ENCODE measurements at regions not wholly inside any gene's neighbourhood (a gene's known extent, or its start where the extent isn't known, plus 50 kb on each side); places are given as distances from the start of the nearest gene placed in this dataset.
"Not testable (repeated sequence)": the region's sequence is repeated elsewhere in the genome, so short reads cannot be mapped to it uniquely, and the experiment has no call there.

DNA sequence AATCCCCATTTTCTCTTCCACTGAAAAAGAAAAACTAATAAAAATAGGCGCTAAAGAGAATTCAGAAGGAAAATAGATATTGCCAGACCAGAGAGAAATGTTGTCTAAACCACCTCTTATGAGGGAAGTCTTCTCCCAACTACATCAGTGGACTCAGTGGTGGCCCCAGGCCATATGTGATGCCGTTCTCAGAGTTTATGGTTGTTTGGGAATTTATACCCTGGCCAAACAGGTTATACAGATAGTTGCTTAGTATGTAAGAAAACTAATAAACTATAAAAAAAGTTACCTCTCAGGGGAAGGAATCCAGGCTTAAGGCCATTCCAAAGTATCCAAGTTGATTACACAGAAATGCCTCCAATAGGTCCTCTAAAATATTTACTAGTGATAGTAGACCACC, 103.4 kb upstream of the RBM19 start:
- DNase-seq (ENCODE audit: low spot score) = peak; percentile 84
- Histone ChIP-seq H3K4me3 (no peak overlapping the region), H3K4me1 (replicated peaks) (no peaks in the 10 kb centered on the region), H3K27me3 (replicated peaks; ENCODE audit: insufficient read depth) (no peaks in the 10 kb centered on the region), H3K27ac (peak overlapping the region; percentile 24 to 51), H3K9me3 (no peaks in the 10 kb centered on the region), H3K36me3 (no peaks in the 10 kb centered on the region)
- TF ChIP-seq POLR2AphosphoS5 (IDR thresholded peaks at IDR 0.05) = peak; percentile 91
- TF ChIP-seq, protein P1, sequence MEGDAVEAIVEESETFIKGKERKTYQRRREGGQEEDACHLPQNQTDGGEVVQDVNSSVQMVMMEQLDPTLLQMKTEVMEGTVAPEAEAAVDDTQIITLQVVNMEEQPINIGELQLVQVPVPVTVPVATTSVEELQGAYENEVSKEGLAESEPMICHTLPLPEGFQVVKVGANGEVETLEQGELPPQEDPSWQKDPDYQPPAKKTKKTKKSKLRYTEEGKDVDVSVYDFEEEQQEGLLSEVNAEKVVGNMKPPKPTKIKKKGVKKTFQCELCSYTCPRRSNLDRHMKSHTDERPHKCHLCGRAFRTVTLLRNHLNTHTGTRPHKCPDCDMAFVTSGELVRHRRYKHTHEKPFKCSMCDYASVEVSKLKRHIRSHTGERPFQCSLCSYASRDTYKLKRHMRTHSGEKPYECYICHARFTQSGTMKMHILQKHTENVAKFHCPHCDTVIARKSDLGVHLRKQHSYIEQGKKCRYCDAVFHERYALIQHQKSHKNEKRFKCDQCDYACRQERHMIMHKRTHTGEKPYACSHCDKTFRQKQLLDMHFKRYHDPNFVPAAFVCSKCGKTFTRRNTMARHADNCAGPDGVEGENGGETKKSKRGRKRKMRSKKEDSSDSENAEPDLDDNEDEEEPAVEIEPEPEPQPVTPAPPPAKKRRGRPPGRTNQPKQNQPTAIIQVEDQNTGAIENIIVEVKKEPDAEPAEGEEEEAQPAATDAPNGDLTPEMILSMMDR (IDR thresholded peaks at IDR 0.05) = no peak
- intact Hi-C loops (cut with DNase I) = no loop called here
- 32% methylated on average over 2 of the region's 2 CpGs for WGBS

DNA sequence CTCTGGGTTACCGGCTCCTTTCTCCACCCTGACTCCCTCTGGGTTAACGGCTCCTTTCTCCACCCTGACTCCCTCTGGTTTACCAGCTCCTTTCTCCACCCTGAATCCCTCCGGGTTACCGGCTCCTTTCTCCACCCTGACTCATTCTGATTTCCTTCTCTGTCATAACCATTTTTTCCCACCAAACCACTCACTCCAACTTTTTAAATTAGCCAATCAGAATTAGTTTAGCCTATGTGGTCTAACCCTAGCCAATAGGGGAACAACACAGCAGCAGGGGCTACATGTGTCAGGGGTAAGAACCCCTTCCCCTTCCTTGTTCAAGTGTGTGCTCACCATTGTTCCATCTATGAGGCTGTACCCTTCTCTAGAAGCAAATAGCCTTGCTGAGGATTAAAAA, 98.4 kb upstream of the RBM19 start:
- DNase-seq (ENCODE audit: low spot score) = no peak
- Histone ChIP-seq H3K4me1 (replicated peaks) (no peaks in the 10 kb centered on the region), H3K27ac (no peak overlapping the region), H3K9me3 (no peaks in the 10 kb centered on the region), H3K36me3 (no peaks in the 10 kb centered on the region), H3K4me3 (no peak overlapping the region), H3K27me3 (replicated peaks; ENCODE audit: insufficient read depth) (no peaks in the 10 kb centered on the region)
- WGBS = 50% methylated on average over 2 of the region's 4 CpGs
- TF ChIP-seq POLR2A (IDR thresholded peaks at IDR 0.05) (no peak), POLR2AphosphoS5 (IDR thresholded peaks at IDR 0.05) (no peak)
- TF ChIP-seq, protein P1 (IDR thresholded peaks at IDR 0.05) = no peak
- intact Hi-C loops (cut with DNase I) = no loop called here

DNA sequence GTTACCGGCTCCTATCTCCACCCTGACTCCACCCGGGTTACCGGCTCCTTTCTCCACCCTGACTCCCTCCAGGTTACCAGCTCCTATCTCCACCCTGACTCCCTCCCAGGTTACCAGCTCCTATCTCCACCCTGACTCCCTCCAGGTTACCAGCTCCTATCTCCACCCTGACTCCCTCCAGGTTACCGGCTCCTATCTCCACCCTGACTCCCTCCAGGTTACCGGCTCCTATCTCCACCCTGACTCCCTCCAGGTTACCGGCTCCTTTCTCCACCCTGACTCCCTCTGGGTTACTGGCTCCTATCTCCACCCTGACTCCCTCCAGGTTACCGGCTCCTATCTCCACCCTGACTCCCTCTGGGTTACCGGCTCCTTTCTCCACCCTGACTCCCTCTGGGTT, 97.9 kb upstream of the RBM19 start:
- DNase-seq (ENCODE audit: low spot score) = not testable (repeated sequence)

DNA sequence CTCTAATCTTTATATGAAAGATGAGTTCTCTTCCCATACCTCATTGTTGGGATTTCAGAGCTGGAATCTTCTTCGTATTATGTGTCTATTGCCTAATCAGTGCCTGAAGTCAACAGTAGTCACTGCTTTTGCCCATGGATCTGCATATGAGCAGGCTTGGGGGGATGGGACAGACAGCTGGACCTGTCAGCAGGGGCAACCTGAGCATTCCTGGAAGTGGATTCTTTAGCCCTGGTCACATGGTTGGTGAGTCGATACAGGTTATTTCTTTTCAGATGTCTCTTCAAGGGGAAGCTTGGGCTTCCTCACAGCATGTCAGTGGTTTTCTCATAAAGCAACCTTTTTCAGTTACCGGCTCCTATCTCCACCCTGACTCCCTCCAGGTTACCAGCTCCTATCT, 97.3 kb upstream of the RBM19 start:
- Histone ChIP-seq H3K27me3 (replicated peaks; ENCODE audit: insufficient read depth) (no peaks in the 10 kb centered on the region), H3K27ac (no peak overlapping the region), H3K4me1 (replicated peaks) (no peaks in the 10 kb centered on the region), H3K36me3 (no peaks in the 10 kb centered on the region), H3K9me3 (no peaks in the 10 kb centered on the region), H3K4me3 (no peak overlapping the region)
- intact Hi-C loops (cut with DNase I) = no loop called here
- TF ChIP-seq POLR2AphosphoS5 (IDR thresholded peaks at IDR 0.05) = no peak
- TF ChIP-seq, protein P1 (IDR thresholded peaks at IDR 0.05) = no peak
- no peak for TF ChIP-seq POLR2A (IDR thresholded peaks at IDR 0.05)
- DNase-seq (ENCODE audit: low spot score) = no peak
- WGBS = 91% methylated on average over 3 of the region's 3 CpGs

More for the DNA sequence above, 97.9 kb upstream of the RBM19 start:
- H3K9me3 ChIP-seq; H3K4me1 ChIP-seq (replicated peaks); H3K4me3 ChIP-seq; intact Hi-C loops (cut with DNase I); H3K27ac ChIP-seq; H3K36me3 ChIP-seq; H3K27me3 ChIP-seq (replicated peaks; ENCODE audit: insufficient read depth): not testable (repeated sequence)
- 85% methylated on average over 6 of the region's 8 CpGs for WGBS

DNA sequence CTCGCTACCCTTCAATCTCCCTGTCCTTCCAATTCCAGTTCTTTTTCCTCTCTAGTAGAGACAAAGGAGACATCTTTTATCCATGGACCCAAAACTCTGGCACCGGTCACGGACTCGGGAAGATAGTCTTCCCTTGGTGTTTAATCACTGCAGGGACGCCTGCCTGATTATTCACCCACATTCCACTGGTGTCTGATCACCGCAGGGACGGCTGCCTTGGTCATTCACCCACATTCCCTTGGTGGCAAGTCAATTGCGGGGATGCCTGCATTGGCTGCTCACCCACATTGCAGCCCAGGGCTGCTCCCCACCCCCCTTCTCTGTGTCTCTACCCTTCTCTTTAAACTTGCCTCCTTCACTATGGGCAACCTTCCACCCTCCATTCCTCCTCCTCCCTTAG, 90.2 kb upstream of the RBM19 start:
- H3K36me3 ChIP-seq; H3K27ac ChIP-seq; DNase-seq (ENCODE audit: low spot score); H3K9me3 ChIP-seq; H3K4me1 ChIP-seq (replicated peaks); H3K4me3 ChIP-seq; H3K27me3 ChIP-seq (replicated peaks; ENCODE audit: insufficient read depth); intact Hi-C loops (cut with DNase I): not testable (repeated sequence)
- WGBS = 84% methylated on average over 8 of the region's 8 CpGs

DNA sequence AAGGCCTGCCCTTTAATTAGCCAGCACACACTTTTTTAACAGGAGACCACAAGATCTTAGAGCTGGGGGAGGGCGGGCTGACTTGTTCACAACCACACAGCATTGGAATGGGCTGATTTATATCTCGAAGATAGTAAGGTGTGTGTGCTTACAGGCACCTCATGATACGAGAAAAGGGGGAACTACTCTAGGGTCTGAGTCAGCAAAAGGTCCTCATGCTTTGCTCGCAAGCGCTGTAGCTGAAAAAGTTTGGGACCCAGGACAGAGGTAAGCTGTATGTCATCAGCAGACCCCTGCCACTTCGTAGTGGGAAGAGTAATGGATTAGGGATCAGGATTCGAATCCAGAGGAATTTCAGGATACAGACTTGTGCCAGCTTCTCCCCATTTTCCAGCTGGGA, 88.9 kb upstream of the RBM19 start:
- 82% methylated on average over 7 of the region's 7 CpGs for WGBS
- H3K36me3 ChIP-seq = no peaks in the 10 kb centered on the region
- no peak overlapping the region for H3K27ac ChIP-seq
- DNase-seq (ENCODE audit: low spot score) = no peak
- intact Hi-C loops (cut with DNase I) = no loop called here
- H3K27me3 ChIP-seq (replicated peaks; ENCODE audit: insufficient read depth) = no peaks in the 10 kb centered on the region
- no peak overlapping the region for H3K4me3 ChIP-seq
- H3K4me1 ChIP-seq (replicated peaks) = no peaks in the 10 kb centered on the region
- TF ChIP-seq POLR2AphosphoS5 (IDR thresholded peaks at IDR 0.05) = no peak
- TF ChIP-seq, protein P1 (IDR thresholded peaks at IDR 0.05) = no peak
- H3K9me3 ChIP-seq = no peaks in the 10 kb centered on the region

All from prostate gland (tissue), 2 donors.